GM12891 (cell line): ENCODE measurements at regions not wholly inside any gene's neighbourhood (a gene's known extent, or its start where the extent isn't known, plus 50 kb on each side); places are given as distances from the start of the nearest gene placed in this dataset.

ENCODE experiments used
- POLR2A ChIP-seq: IDR thresholded peaks from 2 replicates; pipeline ENCODE4 v1.6.1; 2011; ENCODE audit warnings: low read depth, low read length, control low read depth
- POLR2AphosphoS5 ChIP-seq: IDR thresholded peaks from 2 replicates; pipeline ENCODE4 v1.6.1; 2011; ENCODE audit warnings: low read depth, low read length, control low read depth
- TAF1 ChIP-seq: IDR thresholded peaks from 2 replicates; pipeline ENCODE4 v1.6.1; 2011; ENCODE audit warnings: low read depth, low read length, control low read depth

- TF ChIP-seq POLR2A, result no peak
- TF ChIP-seq POLR2AphosphoS5, result no peak
- TF ChIP-seq TAF1, result no peak
Measured at GRCh38 chr1:102782144-102782543, 326.2 kb downstream of the COL11A1 start.
